GM21528 (cell line): ENCODE measurements at regions not wholly inside any gene's neighbourhood (a gene's known extent, or its start where the extent isn't known, plus 50 kb on each side); places are given as distances from the start of the nearest gene placed in this dataset.

Source experiments
- ATAC-seq: cut with Tn5 transposase; IDR thresholded peaks from one replicate; pipeline ENCODE4 v1.9.1; 2021; ENCODE audit warnings: mild to moderate bottlenecking, moderate library complexity; ENCODE audit not compliant: unreplicated experiment, low FRiP score

GRCh38 chr9:107158321-107158720 lies 124.8 kb upstream of the RAD23B start:
- ATAC-seq = peak; percentile 71

DNA sequence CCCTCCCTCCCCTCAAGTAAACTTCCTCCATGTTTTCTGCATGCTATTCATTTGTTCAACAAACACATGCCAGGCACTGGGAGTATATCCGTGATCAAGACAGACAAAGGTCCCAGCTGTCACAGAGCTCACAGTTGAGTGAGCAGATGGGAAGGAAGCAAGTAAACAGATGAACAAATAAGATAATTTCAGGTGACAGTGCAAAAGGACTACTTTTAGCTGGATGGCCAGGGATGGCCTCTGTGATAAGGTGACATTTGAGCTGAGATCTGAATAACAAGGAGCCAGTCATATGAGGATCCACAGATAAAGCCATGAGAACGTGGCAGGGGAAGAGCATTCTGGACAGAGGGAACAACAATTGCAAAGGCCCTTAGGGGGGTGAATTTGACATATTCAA lies 121.7 kb upstream of the RAD23B start:
- ATAC-seq = no peak

DNA sequence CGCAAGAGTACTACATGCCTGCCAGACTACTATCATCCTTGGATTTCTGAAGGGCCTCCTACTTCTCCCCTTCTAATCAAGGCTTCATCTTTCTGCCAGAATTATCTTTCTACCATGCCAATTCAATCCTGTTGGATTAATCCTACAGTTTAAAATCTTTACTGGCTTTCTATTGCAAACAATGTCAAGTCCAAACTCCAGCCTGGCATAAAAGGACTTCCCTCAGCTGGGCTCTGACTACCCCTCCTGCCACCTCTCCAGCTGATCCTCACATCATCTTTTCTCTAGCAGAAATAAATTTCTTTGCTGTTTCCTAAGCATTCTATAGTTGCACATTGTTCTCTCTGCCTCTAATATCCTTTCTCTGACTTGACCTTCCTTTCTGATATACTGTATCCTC lies 119.7 kb upstream of the RAD23B start:
- no peak for ATAC-seq

- ATAC-seq = no peak
These were observed 113.3 kb upstream of the RAD23B start for GRCh38 chr9:107169796-107170195.

DNA sequence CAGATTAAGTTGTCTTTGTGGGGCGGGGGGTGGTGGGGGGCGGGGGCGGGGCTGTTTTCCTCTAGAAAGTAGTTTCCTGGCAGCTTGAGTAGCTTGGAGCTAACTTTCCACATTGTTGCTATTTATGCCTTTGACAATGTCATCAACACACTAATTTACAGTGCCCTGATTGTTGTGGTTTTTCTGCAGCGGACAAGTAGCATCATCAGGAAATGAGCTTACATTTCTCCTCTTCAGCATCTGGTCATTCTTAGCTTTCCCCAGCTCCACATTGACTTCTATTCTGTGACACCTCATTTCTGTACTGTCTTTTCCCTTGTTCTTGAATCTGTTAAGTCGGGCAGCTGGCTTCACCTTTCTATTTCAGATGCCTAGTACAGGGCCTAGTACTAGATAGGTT lies 112.3 kb upstream of the RAD23B start:
- ATAC-seq = no peak

- ATAC-seq = peak; percentile 80
These were observed 110.7 kb upstream of the RAD23B start for GRCh38 chr9:107172160-107172978.

- no peak for ATAC-seq
These were observed 110.1 kb upstream of the RAD23B start for GRCh38 chr9:107172979-107173347.

DNA sequence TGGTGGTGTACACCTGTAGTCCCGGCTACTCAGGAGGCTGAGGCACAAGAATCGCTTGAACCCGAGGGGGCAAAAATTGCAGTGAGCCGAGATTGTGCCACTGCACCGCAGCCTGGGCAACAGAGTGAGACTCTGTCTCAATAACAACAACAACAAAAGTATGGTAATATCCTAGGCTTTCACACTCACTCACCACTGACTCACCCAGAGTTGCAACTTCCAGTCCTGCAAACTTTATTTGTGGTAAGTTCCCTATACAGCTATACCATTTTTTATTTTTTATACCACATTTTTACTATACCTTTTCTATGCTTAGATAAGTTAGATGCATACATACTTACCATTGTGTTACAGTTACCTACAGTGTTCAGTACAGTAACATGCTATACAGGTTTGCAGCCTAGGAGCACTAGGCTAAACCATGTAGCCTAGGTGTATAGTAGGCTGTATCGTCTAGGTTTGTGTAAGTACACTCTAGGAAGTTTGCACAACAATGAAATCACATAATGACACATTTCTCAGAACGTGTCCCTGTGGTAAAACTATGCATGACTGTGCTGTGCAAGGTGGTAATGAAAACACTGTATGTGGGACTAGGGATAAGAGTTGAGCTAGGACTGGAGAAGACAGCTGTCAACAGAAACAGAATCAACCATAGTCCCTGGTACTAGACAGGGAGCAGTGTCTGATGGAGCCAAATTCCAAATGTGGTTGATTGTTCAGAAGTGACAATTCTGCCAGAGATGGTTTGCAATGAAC lies 109.5 kb upstream of the RAD23B start:
- no peak for ATAC-seq

GRCh38 chr9:107174441-107174840 lies 108.6 kb upstream of the RAD23B start:
- no peak for ATAC-seq

- ATAC-seq = no peak
These were observed 108.0 kb upstream of the RAD23B start for GRCh38 chr9:107175041-107175440.

GRCh38 chr9:107175816-107176435 lies 107.2 kb upstream of the RAD23B start:
- ATAC-seq = no peak

DNA sequence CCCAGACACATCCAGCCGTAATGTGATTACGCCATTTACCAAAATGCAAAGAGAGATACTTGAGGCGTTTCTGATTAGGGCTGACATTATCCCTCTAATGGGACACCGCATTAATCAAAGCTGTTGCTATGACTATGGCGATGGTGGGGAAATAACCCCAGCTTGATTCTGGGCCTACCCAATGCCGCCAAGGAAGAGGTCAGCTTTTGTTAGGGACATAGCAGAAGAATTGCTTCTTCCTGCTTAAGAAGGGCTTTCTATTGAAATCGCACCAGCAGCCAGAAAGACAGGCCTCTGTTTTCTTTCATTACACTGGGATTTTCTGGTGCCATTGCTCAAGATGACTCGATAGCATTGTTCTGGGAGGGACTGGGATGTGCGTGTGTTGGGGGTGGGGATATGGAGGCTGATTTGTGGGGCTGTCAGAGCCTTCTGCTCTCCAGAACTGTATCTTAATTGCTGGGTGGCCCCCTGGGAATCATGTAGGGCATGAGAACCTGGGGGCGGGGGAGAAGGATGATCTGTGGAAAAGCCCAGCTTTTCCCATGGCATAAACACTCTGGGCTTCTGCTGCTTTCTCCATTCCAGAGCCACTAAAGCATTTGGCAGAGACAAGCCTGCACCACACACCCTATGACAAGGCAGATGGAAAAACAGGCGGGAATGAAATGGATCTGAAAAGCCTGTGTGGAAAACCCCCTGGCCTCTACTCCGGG lies 106.5 kb upstream of the RAD23B start:
- ATAC-seq = no peak

GRCh38 chr9:107177243-107177839 lies 105.7 kb upstream of the RAD23B start:
- no peak for ATAC-seq

DNA sequence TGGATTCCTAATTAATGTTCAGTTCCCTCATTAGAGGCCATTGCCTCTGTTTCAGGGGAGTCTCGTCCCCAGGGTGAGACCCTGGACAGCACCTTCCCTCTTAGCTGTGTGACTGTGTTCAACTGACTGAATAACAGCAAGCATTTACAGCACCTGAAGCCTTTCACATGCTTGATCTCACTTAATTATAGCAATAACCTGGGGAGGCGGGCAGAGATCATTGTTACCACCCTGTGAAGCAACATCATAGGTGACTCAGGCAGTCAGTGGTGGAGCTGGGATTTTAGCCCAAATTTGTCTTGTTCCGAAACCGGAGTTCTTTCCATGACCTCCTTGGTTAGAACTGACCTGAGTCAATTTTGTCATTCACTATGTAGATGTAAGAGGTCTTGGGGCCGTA lies 105.2 kb upstream of the RAD23B start:
- no peak for ATAC-seq

GRCh38 chr9:107178293-107178692 lies 104.8 kb upstream of the RAD23B start:
- ATAC-seq = no peak

DNA sequence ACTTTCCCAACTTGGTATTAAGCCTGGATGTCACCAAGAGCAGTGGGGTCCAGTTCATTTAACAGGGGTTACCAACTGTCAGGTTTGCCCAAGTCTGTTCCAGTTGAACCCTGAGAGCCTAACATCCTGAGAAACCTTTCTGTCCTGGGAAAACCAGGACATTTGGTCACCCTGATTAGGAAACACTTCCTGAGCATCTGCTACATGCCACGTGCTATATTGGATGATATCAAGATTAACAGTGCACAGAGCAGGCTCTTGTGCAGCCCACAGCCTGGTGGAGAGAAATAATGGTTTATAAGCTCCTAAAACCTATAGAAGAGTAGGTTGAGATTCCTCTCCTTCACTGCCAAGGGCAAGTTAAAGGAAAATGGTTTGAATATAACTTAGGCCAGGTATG lies 102.9 kb upstream of the RAD23B start:
- no peak for ATAC-seq

DNA sequence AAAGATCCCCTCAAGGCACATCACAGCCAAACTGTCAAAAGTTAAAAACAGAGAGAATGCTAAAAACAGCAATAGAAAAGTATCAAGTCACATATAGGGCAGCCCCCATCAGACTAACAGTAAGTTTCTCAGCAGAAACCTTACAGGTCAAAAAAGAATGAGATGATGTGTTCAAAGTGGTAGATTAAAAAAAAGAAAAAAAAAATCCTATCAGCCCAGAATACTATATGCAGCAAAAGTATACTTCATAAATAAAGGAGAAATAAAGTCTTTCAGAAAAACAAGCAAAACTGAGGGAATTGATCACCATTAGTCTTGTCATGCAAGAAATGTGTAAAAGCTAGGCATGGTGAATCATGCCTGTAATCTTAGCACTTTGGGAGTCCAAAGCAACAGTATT lies 99.9 kb upstream of the RAD23B start:
- ATAC-seq = no peak

DNA sequence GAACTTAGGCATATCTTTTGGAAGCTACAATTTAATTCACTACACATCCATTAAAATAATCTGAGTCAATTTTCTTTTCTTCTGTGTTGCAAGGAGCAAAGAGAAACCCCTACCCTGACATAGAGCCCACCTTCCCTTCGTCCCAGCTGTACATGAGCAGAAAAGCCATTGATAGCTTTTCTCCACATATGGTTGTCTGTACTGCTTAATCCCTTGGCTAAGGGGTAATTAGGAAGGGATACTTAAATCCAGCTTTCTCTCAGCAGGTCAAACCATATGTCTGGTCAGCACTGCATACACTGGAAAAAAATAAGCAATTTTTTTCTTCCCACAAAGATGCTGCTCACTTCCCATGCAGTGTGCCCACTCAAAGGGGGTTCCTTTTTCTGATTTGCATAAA lies 94.7 kb upstream of the RAD23B start:
- ATAC-seq = no peak

GRCh38 chr9:107190061-107190935 lies 92.8 kb upstream of the RAD23B start:
- ATAC-seq = no peak

DNA sequence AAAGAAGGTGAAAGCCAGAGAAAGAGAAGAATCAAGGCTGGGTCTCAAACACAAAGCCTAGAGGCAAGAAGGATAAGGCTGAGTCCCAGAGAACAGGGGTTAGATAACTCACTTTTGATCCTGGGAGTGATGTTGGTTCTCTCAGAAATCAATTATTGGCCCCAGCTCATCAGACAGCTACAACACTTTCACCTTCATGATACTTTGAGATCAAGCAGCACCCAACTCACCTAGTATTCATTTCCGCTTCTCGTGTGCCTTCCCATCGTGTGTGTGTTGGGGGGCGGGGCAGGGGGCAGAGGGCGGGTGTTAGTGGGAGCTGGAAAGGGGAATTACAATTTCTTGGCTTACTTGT lies 92.2 kb upstream of the RAD23B start:
- no peak for ATAC-seq
